ENCODE measurements at regions not wholly inside any gene's neighbourhood (a gene's known extent, or its start where the extent isn't known, plus 50 kb on each side); places are given as distances from the start of the nearest gene placed in this dataset.

DNA sequence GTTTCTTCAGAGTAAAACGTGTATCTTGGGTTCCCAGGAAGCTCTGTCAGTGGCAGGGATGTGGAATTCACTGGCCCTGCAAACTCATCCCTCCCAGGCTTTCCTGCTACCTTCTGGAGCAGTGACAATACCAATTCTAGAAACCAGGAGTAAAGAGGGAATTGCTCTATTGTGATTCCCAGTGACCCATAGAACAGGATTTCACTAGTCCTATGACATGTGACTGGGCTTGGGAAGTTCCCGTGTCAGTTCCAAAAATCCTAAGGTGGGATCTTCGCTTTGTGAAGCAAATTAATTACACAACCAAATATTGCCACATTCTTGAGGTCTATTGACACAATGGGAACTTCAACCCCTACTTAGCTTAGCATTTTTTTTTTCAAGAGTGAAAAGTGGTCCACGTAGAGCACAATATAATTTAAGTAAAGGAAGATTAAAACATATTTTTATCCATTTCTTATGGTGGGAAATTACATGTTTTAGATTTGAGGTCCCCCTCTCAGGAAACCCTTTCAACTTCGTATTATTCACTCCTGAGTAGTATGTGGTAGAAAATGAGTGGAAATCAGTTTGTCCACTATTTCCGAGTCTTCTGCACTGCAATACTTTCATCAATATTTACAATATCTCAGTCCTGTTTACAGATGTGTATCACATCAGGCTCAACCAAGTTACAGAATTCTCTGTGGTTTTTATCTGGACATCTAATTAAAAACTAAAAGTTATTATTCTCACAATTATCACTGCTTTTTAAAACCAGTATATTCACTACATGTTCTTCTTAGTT is 88.9 kb upstream of the SOX5 start (continued):
- TF ChIP-seq CREM (IDR thresholded peaks at IDR 0.05; ENCODE audit: low read depth), result no peak

DNA sequence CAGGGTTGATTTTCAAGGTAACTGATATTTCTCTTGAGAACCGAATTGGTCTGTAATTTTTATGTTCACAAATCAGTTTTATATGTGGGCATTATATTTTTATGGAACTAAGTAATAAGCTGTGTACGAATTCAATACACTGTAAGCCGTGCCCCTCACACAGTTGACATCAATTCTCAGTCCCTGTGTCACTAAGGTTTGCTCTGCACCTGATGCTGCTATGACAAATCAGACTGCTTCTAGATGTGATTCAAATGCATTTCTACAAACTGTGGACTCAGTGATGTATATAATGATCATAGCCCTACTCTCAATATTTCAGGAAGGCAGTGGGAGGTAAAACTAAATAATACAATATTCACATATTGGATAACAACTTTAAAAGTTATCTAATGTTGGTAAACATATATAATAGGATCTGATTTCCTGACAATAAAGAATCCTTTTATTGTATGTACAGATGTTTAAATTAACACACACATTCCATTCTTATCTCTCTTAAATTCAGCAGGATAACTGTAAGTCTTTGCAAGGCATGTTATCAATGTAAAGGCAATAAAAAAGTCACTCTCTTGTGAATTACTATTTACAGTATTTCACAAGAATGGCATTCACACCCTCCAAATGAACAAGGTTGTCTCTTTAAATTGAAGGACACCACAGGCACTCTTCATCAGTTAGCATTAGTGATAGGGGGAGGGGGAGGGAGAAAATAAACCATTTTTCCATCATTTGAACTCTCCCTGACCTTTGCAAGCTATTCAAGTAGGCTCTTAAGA is 87.2 kb upstream of the SOX5 start:
- H3K9ac ChIP-seq (ENCODE audit: insufficient read depth in 1 of 2, low read depth in 2 of 2, low read length in 2 of 2), result no peak overlapping the region
- intact Hi-C loops (cut with micrococcal nuclease) (no loop called here), in situ Hi-C loops (cut with MboI) (no loop called here)
- ChIA-PET CTCF (ENCODE audit: low intra/inter-chr PET ratio) (no interaction called here), POLR2A (interaction anchor here (0.5 kb wide), 1 partner anchor 33 kb away, joined by 4 read pairs; no protein-coding TSS in a partner anchor)
- ATAC-seq, result no peak
- H3K4me2 ChIP-seq (ENCODE audit: insufficient read depth, low read length), result no peak overlapping the region
- H4K20me1 ChIP-seq (replicated peaks; ENCODE audit: control insufficient read depth, insufficient read depth, low read length), result no peaks in the 10 kb centered on the region
- H3K27ac ChIP-seq (ENCODE audit: extremely low read depth, low read depth, low read length), result no peak overlapping the region
- FAIRE-seq, result no peak
- H3K36me3 ChIP-seq (ENCODE audit: control insufficient read depth, insufficient read depth, low read length), result no peaks in the 10 kb centered on the region
- BruUV-seq (replicated peaks), result no TSS peak
- WGBS (ENCODE audit: insufficient coverage, low coverage, missing lambda C conversion rate), result 13% methylated on average over 3 of the region's 3 CpGs
- no peaks in the 10 kb centered on the region for H3K4me1 ChIP-seq (replicated peaks in 1 of 2; ENCODE audit: control insufficient read depth in 2 of 2, insufficient read depth in 2 of 2, low read length in 2 of 2)
- no peaks in the 10 kb centered on the region for H3K79me2 ChIP-seq (ENCODE audit: control insufficient read depth, insufficient read depth, low read length)
- H3K9me1 ChIP-seq (ENCODE audit: control insufficient read depth, insufficient read depth, low read length), result no peaks in the 10 kb centered on the region
- H3K4me3 ChIP-seq, result no peak overlapping the region
- no peaks in the 10 kb centered on the region for H3K9me3 ChIP-seq (replicated peaks; ENCODE audit: control insufficient read depth, insufficient read depth, low read depth, low read length)
- no peak overlapping the region for H2AFZ ChIP-seq (ENCODE audit: low read depth, low read length)
- DNase-seq (ENCODE audit: extremely low read depth in 1 of 4, low spot score in 3 of 4), result no peak
- H3K27me3 ChIP-seq (ENCODE audit: control insufficient read depth in 2 of 2, insufficient read depth in 2 of 2, low read length in 2 of 2), result no peaks in the 10 kb centered on the region
- TF ChIP-seq ZNF354B (CRISPR knock-in tag; IDR thresholded peaks at IDR 0.05), result no peak
- TF ChIP-seq, protein P1, sequence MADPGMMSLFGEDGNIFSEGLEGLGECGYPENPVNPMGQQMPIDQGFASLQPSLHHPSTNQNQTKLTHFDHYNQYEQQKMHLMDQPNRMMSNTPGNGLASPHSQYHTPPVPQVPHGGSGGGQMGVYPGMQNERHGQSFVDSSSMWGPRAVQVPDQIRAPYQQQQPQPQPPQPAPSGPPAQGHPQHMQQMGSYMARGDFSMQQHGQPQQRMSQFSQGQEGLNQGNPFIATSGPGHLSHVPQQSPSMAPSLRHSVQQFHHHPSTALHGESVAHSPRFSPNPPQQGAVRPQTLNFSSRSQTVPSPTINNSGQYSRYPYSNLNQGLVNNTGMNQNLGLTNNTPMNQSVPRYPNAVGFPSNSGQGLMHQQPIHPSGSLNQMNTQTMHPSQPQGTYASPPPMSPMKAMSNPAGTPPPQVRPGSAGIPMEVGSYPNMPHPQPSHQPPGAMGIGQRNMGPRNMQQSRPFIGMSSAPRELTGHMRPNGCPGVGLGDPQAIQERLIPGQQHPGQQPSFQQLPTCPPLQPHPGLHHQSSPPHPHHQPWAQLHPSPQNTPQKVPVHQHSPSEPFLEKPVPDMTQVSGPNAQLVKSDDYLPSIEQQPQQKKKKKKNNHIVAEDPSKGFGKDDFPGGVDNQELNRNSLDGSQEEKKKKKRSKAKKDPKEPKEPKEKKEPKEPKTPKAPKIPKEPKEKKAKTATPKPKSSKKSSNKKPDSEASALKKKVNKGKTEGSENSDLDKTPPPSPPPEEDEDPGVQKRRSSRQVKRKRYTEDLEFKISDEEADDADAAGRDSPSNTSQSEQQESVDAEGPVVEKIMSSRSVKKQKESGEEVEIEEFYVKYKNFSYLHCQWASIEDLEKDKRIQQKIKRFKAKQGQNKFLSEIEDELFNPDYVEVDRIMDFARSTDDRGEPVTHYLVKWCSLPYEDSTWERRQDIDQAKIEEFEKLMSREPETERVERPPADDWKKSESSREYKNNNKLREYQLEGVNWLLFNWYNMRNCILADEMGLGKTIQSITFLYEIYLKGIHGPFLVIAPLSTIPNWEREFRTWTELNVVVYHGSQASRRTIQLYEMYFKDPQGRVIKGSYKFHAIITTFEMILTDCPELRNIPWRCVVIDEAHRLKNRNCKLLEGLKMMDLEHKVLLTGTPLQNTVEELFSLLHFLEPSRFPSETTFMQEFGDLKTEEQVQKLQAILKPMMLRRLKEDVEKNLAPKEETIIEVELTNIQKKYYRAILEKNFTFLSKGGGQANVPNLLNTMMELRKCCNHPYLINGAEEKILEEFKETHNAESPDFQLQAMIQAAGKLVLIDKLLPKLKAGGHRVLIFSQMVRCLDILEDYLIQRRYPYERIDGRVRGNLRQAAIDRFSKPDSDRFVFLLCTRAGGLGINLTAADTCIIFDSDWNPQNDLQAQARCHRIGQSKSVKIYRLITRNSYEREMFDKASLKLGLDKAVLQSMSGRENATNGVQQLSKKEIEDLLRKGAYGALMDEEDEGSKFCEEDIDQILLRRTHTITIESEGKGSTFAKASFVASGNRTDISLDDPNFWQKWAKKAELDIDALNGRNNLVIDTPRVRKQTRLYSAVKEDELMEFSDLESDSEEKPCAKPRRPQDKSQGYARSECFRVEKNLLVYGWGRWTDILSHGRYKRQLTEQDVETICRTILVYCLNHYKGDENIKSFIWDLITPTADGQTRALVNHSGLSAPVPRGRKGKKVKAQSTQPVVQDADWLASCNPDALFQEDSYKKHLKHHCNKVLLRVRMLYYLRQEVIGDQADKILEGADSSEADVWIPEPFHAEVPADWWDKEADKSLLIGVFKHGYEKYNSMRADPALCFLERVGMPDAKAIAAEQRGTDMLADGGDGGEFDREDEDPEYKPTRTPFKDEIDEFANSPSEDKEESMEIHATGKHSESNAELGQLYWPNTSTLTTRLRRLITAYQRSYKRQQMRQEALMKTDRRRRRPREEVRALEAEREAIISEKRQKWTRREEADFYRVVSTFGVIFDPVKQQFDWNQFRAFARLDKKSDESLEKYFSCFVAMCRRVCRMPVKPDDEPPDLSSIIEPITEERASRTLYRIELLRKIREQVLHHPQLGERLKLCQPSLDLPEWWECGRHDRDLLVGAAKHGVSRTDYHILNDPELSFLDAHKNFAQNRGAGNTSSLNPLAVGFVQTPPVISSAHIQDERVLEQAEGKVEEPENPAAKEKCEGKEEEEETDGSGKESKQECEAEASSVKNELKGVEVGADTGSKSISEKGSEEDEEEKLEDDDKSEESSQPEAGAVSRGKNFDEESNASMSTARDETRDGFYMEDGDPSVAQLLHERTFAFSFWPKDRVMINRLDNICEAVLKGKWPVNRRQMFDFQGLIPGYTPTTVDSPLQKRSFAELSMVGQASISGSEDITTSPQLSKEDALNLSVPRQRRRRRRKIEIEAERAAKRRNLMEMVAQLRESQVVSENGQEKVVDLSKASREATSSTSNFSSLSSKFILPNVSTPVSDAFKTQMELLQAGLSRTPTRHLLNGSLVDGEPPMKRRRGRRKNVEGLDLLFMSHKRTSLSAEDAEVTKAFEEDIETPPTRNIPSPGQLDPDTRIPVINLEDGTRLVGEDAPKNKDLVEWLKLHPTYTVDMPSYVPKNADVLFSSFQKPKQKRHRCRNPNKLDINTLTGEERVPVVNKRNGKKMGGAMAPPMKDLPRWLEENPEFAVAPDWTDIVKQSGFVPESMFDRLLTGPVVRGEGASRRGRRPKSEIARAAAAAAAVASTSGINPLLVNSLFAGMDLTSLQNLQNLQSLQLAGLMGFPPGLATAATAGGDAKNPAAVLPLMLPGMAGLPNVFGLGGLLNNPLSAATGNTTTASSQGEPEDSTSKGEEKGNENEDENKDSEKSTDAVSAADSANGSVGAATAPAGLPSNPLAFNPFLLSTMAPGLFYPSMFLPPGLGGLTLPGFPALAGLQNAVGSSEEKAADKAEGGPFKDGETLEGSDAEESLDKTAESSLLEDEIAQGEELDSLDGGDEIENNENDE (IDR thresholded peaks at IDR 0.05; ENCODE audit: low read depth, low read length), result no peak
- TF ChIP-seq ZNF778 (CRISPR knock-in tag; IDR thresholded peaks at IDR 0.05), result no peak
- TF ChIP-seq, protein P2, sequence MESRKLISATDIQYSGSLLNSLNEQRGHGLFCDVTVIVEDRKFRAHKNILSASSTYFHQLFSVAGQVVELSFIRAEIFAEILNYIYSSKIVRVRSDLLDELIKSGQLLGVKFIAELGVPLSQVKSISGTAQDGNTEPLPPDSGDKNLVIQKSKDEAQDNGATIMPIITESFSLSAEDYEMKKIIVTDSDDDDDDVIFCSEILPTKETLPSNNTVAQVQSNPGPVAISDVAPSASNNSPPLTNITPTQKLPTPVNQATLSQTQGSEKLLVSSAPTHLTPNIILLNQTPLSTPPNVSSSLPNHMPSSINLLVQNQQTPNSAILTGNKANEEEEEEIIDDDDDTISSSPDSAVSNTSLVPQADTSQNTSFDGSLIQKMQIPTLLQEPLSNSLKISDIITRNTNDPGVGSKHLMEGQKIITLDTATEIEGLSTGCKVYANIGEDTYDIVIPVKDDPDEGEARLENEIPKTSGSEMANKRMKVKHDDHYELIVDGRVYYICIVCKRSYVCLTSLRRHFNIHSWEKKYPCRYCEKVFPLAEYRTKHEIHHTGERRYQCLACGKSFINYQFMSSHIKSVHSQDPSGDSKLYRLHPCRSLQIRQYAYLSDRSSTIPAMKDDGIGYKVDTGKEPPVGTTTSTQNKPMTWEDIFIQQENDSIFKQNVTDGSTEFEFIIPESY (CRISPR knock-in tag; IDR thresholded peaks at IDR 0.05), result no peak
